ENCODE measurements at regions not wholly inside any gene's neighbourhood (a gene's known extent, or its start where the extent isn't known, plus 50 kb on each side); places are given as distances from the start of the nearest gene placed in this dataset.
"Not testable (repeated sequence)": the region's sequence is repeated elsewhere in the genome, so short reads cannot be mapped to it uniquely, and the experiment has no call there.

- H3K27ac ChIP-seq: not testable (repeated sequence)
These were observed 249.9 kb upstream of the ZNF722 start for GRCh38 chr7:63748571-63749302.

GRCh38 chr7:63752446-63752845 lies 246.2 kb upstream of the ZNF722 start:
- H3K27ac ChIP-seq, H3K4me3 ChIP-seq: not testable (repeated sequence)

More at GRCh38 chr7:63748571-63749302, 249.9 kb upstream of the ZNF722 start:
- not testable (repeated sequence) for H3K4me3 ChIP-seq

- not testable (repeated sequence) for H3K4me3 ChIP-seq, H3K27ac ChIP-seq
These were observed 245.5 kb upstream of the ZNF722 start for GRCh38 chr7:63753160-63753559.

- not testable (repeated sequence) for H3K4me3 ChIP-seq, H3K27ac ChIP-seq
These were observed 238.4 kb upstream of the ZNF722 start for GRCh38 chr7:63760202-63760601.

GRCh38 chr7:63765541-63765940 lies 233.1 kb upstream of the ZNF722 start:
- H3K27ac ChIP-seq: not testable (repeated sequence)

GRCh38 chr7:63766197-63766596 lies 232.5 kb upstream of the ZNF722 start:
- not testable (repeated sequence) for H3K4me3 ChIP-seq, H3K27ac ChIP-seq

More at GRCh38 chr7:63765541-63765940, 233.1 kb upstream of the ZNF722 start:
- H3K4me3 ChIP-seq: not testable (repeated sequence)

GRCh38 chr7:63770162-63770561 lies 228.5 kb upstream of the ZNF722 start:
- H3K27ac ChIP-seq, H3K4me3 ChIP-seq: not testable (repeated sequence)

GRCh38 chr7:63771389-63772085 lies 227.1 kb upstream of the ZNF722 start:
- not testable (repeated sequence) for H3K4me3 ChIP-seq, H3K27ac ChIP-seq

- Histone ChIP-seq H3K27ac (no peak overlapping the region), H3K4me3 (peak overlapping the region in 1 of 7 experiments; percentile 4)
These were observed 209.1 kb upstream of the ZNF722 start for GRCh38 chr7:63789378-63790176.

GRCh38 chr7:63790177-63790763 lies 208.4 kb upstream of the ZNF722 start:
- H3K27ac ChIP-seq: not testable (repeated sequence)
- peak overlapping the region in 1 of 7 experiments; percentile 4 for H3K4me3 ChIP-seq

Measured in skin epidermis (tissue), 12 donors.